ENCODE measurements at regions not wholly inside any gene's neighbourhood (a gene's known extent, or its start where the extent isn't known, plus 50 kb on each side); places are given as distances from the start of the nearest gene placed in this dataset.
"Not testable (repeated sequence)": the region's sequence is repeated elsewhere in the genome, so short reads cannot be mapped to it uniquely, and the experiment has no call there.

DNA sequence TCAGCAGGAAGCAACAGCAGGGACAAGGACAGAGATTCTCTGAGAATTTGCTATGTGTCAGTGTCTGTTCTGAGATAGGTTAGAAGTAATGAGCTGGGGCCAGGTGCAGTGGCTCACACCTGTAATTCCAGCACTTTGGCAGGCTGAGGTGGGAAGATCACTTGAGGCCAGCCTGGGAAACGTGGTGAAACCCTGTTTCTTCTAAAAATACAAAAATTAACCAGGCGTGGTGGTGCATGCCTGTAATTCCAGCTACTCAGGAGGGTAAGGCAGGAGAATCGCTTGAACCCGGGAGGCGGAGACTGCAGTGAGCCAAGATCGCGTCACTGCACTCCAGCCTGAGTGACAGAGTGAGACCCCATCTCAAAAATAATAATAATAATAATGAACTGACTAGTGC, 66.5 kb upstream of the ACYP2 start:
- not testable (repeated sequence) for TF ChIP-seq POLR2AphosphoS5 (IDR thresholded peaks at IDR 0.05; ENCODE audit: low read depth, low read length); CTCF (IDR thresholded peaks at IDR 0.05)

Data from Panc1 (cell line).